SK-N-SH (cell line): ENCODE measurements at regions not wholly inside any gene's neighbourhood (a gene's known extent, or its start where the extent isn't known, plus 50 kb on each side); places are given as distances from the start of the nearest gene placed in this dataset.

Experiments
- CTCF ChIA-PET: fragments of 300-600, 350-600 bp; formaldehyde crosslinking; extraction: SDS; loops from one replicate; lab custom pipeline; 2021; lab: Yijun Ruan, JAX
- POLR2A ChIA-PET: fragments of 350-600 bp; sonication (Branson Sonifier 250); formaldehyde crosslinking; extraction: SDS; loops from one replicate; lab custom pipeline; 2020; ENCODE audit warnings: antibody characterized with exemption, inconsistent platforms; lab: Yijun Ruan, JAX
- DNase-seq: peaks from one replicate; pipeline ENCODE4 v3.0.0; 2012
- H2AFZ ChIP-seq: fragments of 200-600 bp; sonication (generic); 2 replicates; pipeline ENCODE4 v1.8.1; 2016; ENCODE audit warnings: antibody characterized with exemption, mild to moderate bottlenecking, low read depth
- H3F3A ChIP-seq: fragments of 200-600 bp; sonication (generic); replicated peaks from 2 replicates; pipeline ENCODE3; 2016; ENCODE audit warnings: antibody characterized with exemption, mild to moderate bottlenecking; ENCODE audit not compliant: insufficient read depth
- H3K27ac ChIP-seq, 2 experiments: fragments of 200-500 bp in 1 of 2; fragments of 200-600 bp in 1 of 2; sonication (Bioruptor generic) in 1 of 2; sonication (generic), shearing (Covaris generic) in 1 of 2; 2 replicates each; pipeline versions ENCODE4 v1.5.1 to v1.6.1; 2014 to 2016; ENCODE audit warnings: low read depth in 2 of 2, inconsistent platforms in 1 of 2, low read length in 1 of 2, mild to moderate bottlenecking in 1 of 2, mixed read lengths in 1 of 2
- H3K27me3 ChIP-seq: fragments of 200-600 bp; sonication (generic), shearing (Covaris generic); 2 replicates; pipeline ENCODE4 v1.6.1; 2016; ENCODE audit warnings: mixed run types; ENCODE audit not compliant: insufficient read depth
- H3K36me3 ChIP-seq, 2 experiments: fragments of 200-500 bp in 1 of 2; fragments of 200-600 bp in 1 of 2; sonication (Bioruptor generic) in 1 of 2; sonication (generic) in 1 of 2; replicated peaks in 1 of 2; 2 replicates each; pipeline versions ENCODE3 to v1.5.1; 2014 to 2016; ENCODE audit warnings: low read length in 1 of 2, mild to moderate bottlenecking in 1 of 2; ENCODE audit not compliant: insufficient read depth in 2 of 2, control insufficient read depth in 1 of 2
- H3K4me1 ChIP-seq, 2 experiments: fragments of 200-500 bp in 1 of 2; fragments of 200-600 bp in 1 of 2; sonication (Bioruptor generic) in 1 of 2; sonication (generic), shearing (Covaris generic) in 1 of 2; 2 replicates each; pipeline versions ENCODE4 v1.5.1 to v1.6.1; 2014 to 2016; ENCODE audit warnings: low read depth in 1 of 2, low read length in 1 of 2, mixed run types in 1 of 2; ENCODE audit not compliant: insufficient read depth in 2 of 2, control insufficient read depth in 1 of 2
- H3K4me2 ChIP-seq: fragments of 200-600 bp; sonication (generic), shearing (Covaris generic); 2 replicates; pipeline ENCODE4 v1.6.1; 2017; ENCODE audit warnings: mixed run types
- H3K4me3 ChIP-seq, 2 experiments: fragments of 200-500 bp in 1 of 2; fragments of 200-600 bp in 1 of 2; sonication (Bioruptor generic) in 1 of 2; sonication (generic), shearing (Covaris generic) in 1 of 2; 2 replicates each; pipeline versions ENCODE4 v1.5.1 to v1.8.1; 2014 to 2016; ENCODE audit warnings: low read depth in 2 of 2, inconsistent platforms in 1 of 2, low read length in 1 of 2, mild to moderate bottlenecking in 1 of 2, mixed read lengths in 1 of 2, moderate library complexity in 1 of 2
- H3K79me2 ChIP-seq: fragments of 200-600 bp; sonication (generic); 2 replicates; pipeline ENCODE4 v1.8.1; 2017; ENCODE audit warnings: mild to moderate bottlenecking; ENCODE audit not compliant: insufficient read depth
- H3K9ac ChIP-seq: fragments of 200-600 bp; sonication (generic); 2 replicates; pipeline ENCODE4 v1.6.1; 2017; ENCODE audit warnings: mixed run types
- H3K9me2 ChIP-seq: fragments of 200-600 bp; sonication (generic); 2 replicates; pipeline ENCODE4 v1.6.1; 2017; ENCODE audit warnings: mixed run types
- H3K9me3 ChIP-seq: fragments of 200-600 bp; sonication (generic); 2 replicates; pipeline ENCODE4 v1.6.1; 2017; ENCODE audit warnings: mixed run types, mild to moderate bottlenecking, moderate library complexity
- H4K20me1 ChIP-seq: fragments of 200-600 bp; sonication (generic); 2 replicates; pipeline ENCODE4 v1.6.1; 2017; ENCODE audit warnings: mild to moderate bottlenecking, mixed run types; ENCODE audit not compliant: insufficient read depth
- CHD2 ChIP-seq: fragments of 150-350 bp; IDR thresholded peaks from 2 replicates; pipeline ENCODE4 v1.6.1; 2018; ENCODE audit warnings: low read length; ENCODE audit not compliant: partially characterized antibody
- EP300 ChIP-seq, 2 experiments: IDR thresholded peaks; 2 replicates each; pipeline versions ENCODE4 v1.4.0 to v1.6.1; 2012; ENCODE audit warnings: borderline replicate concordance in 1 of 2, low read depth in 1 of 2, low read length in 1 of 2
- FOSL2 ChIP-seq: IDR thresholded peaks from 2 replicates; pipeline ENCODE4 v1.4.0; 2012; ENCODE audit warnings: low read depth, mild to moderate bottlenecking, moderate library complexity, borderline replicate concordance
- FOXJ3 ChIP-seq: sonication (generic); formaldehyde crosslinking; IDR thresholded peaks from 2 replicates; pipeline ENCODE4 v1.5.1; 2020; ENCODE audit warnings: mild to moderate bottlenecking, missing genetic modification reagents
- POLR2AphosphoS5 ChIP-seq: IDR thresholded peaks from 2 replicates; pipeline ENCODE4 v1.6.1; 2012; ENCODE audit warnings: low read depth, low read length
- RAD21 ChIP-seq: IDR thresholded peaks from 2 replicates; pipeline ENCODE4 v1.6.1; 2012; ENCODE audit warnings: mild to moderate bottlenecking, low read length
- RFX5 ChIP-seq: IDR thresholded peaks from 2 replicates; pipeline ENCODE4 v1.6.1; 2012; ENCODE audit warnings: mild to moderate bottlenecking, improper control_type of control experiment, low read length
- WGBS: methylation state at CpG from one replicate; pipeline ENCODE4 v1.1.6; 2017; ENCODE audit warnings: low lambda C conversion rate; 5-methylcytosine and 5-hydroxymethylcytosine counted together
- TF ChIP-seq, protein P1 (sequence below): IDR thresholded peaks from 2 replicates; pipeline ENCODE4 v1.4.0; 2012; ENCODE audit warnings: low read depth, borderline replicate concordance
- TF ChIP-seq, protein P2 (sequence below): IDR thresholded peaks from 2 replicates; pipeline ENCODE4 v1.4.0; 2012; ENCODE audit warnings: low read depth
- TF ChIP-seq, protein P3 (sequence below): IDR thresholded peaks from 2 replicates; pipeline ENCODE4 v1.4.0; 2012; ENCODE audit warnings: low read depth, borderline replicate concordance

DNA sequence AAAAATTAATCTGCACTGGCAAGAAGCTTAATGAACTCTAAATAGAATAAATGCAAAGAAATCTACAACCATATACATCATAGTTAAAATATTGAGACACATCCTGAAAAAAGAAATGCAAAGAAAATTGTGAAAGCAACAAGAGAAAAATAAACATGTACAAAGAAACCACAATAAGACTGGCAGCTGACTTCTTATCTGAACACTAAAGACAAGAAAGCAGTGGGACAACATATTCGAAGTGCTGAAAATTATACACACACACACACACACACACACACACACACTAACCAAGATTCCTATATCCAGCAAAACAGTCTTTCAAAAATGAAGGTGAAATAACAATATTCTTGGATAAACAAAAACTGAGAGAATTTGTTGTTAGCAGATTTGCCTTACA lies 366.5 kb upstream of the C16orf82 start:
- H3K4me1 ChIP-seq = no peaks in the 10 kb centered on the region
- no peak overlapping the region for H2AFZ ChIP-seq
- H3K4me3 ChIP-seq = no peak overlapping the region
- 5% methylated on average over 1 of the region's 1 CpG for WGBS
- no peaks in the 10 kb centered on the region for H3K9me3 ChIP-seq
- no peak overlapping the region for H3K27ac ChIP-seq
- H3K9me2 ChIP-seq = no peaks in the 10 kb centered on the region
- POLR2A ChIA-PET = no interaction called here
- CTCF ChIA-PET = no interaction called here
- H3K9ac ChIP-seq = no peak overlapping the region
- H3K36me3 ChIP-seq = no peaks in the 10 kb centered on the region
- H3K79me2 ChIP-seq = no peaks in the 10 kb centered on the region
- H4K20me1 ChIP-seq = no peaks in the 10 kb centered on the region
- TF ChIP-seq, protein P1, sequence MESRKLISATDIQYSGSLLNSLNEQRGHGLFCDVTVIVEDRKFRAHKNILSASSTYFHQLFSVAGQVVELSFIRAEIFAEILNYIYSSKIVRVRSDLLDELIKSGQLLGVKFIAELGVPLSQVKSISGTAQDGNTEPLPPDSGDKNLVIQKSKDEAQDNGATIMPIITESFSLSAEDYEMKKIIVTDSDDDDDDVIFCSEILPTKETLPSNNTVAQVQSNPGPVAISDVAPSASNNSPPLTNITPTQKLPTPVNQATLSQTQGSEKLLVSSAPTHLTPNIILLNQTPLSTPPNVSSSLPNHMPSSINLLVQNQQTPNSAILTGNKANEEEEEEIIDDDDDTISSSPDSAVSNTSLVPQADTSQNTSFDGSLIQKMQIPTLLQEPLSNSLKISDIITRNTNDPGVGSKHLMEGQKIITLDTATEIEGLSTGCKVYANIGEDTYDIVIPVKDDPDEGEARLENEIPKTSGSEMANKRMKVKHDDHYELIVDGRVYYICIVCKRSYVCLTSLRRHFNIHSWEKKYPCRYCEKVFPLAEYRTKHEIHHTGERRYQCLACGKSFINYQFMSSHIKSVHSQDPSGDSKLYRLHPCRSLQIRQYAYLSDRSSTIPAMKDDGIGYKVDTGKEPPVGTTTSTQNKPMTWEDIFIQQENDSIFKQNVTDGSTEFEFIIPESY = no peak
- TF ChIP-seq RFX5 (no peak), CHD2 (no peak), POLR2AphosphoS5 (no peak), RAD21 (no peak), EP300 (IDR thresholded peaks at IDR 0.05; ENCODE audit: borderline replicate concordance in 1 of 2, low read depth in 1 of 2, low read length in 1 of 2) (no peak), FOSL2 (no peak)
- TF ChIP-seq, protein P2, sequence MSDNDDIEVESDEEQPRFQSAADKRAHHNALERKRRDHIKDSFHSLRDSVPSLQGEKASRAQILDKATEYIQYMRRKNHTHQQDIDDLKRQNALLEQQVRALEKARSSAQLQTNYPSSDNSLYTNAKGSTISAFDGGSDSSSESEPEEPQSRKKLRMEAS = no peak
- TF ChIP-seq, protein P3, sequence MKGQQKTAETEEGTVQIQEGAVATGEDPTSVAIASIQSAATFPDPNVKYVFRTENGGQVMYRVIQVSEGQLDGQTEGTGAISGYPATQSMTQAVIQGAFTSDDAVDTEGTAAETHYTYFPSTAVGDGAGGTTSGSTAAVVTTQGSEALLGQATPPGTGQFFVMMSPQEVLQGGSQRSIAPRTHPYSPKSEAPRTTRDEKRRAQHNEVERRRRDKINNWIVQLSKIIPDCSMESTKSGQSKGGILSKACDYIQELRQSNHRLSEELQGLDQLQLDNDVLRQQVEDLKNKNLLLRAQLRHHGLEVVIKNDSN = no peak
- no peak overlapping the region for H3K4me2 ChIP-seq
- no peak for DNase-seq
- no peaks in the 10 kb centered on the region for H3K27me3 ChIP-seq
- no peaks in the 10 kb centered on the region for H3F3A ChIP-seq

DNA sequence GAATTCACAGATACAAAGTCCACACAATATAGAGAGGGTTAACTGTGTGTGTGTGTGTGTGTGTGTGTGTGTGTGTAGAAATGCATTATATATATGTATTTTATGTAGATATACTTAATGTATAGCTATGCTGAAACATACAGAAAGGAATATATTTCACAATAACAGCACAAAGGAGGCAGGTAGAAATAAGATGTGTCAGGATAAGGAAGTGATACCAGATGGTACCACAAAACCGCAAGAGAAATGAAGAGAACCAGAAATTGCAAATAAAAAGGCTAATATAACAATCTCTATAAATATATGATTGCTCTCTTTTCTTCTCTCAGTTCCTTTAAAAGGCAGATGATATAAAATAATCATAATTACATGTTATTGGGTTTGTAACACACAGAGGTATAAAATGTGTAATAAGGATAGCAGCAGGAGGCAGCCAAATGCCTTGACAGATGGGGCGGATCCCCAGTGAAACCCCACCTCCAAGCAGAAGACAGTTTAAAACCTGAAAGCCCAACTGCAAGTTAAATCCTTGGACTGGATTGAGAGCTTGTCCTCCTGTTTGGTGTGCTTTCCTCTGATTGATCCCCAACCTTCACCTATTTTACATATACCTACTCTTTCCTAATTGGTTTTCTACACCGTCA lies 365.4 kb upstream of the C16orf82 start:
- H3K4me2 ChIP-seq = no peak overlapping the region
- H3F3A ChIP-seq = no peaks in the 10 kb centered on the region
- H3K79me2 ChIP-seq = no peaks in the 10 kb centered on the region
- H4K20me1 ChIP-seq = no peaks in the 10 kb centered on the region
- 11% methylated on average over 3 of the region's 3 CpGs for WGBS
- no peaks in the 10 kb centered on the region for H3K9me2 ChIP-seq
- no peak overlapping the region for H2AFZ ChIP-seq
- POLR2A ChIA-PET = no interaction called here
- H3K9ac ChIP-seq = no peak overlapping the region
- no peak for DNase-seq
- no peaks in the 10 kb centered on the region for H3K27me3 ChIP-seq
- no peak for TF ChIP-seq FOXJ3 (CRISPR knock-in tag)
- CTCF ChIA-PET = no interaction called here
- no peaks in the 10 kb centered on the region for H3K9me3 ChIP-seq
- H3K4me3 ChIP-seq = no peak overlapping the region
- no peaks in the 10 kb centered on the region for H3K4me1 ChIP-seq
- no peaks in the 10 kb centered on the region for H3K36me3 ChIP-seq
- no peak overlapping the region for H3K27ac ChIP-seq
